ENCODE measurements at regions not wholly inside any gene's neighbourhood (a gene's known extent, or its start where the extent isn't known, plus 50 kb on each side); places are given as distances from the start of the nearest gene placed in this dataset.

- no peak for DNase-seq
- Histone ChIP-seq H3K4me3 (no peak overlapping the region), H3K9ac (ENCODE audit: insufficient read depth in 1 of 2, low read length in 2 of 2) (no peak overlapping the region), H3K27me3 (ENCODE audit: control insufficient read depth in 3 of 3, insufficient read depth in 3 of 3, low read length in 2 of 3) (no peaks in the 10 kb centered on the region), H3K4me1 (ENCODE audit: control insufficient read depth in 5 of 5, insufficient read depth in 5 of 5, low read length in 5 of 5) (no peaks in the 10 kb centered on the region), H3K9me3 (ENCODE audit: control insufficient read depth in 4 of 4, insufficient read depth in 3 of 4, low read length in 3 of 4) (peaks cover 0 to 2% (median 0%) of the 10 kb centered on the region in 4 donors), H3K36me3 (ENCODE audit: control insufficient read depth in 4 of 4, insufficient read depth in 4 of 4, low read length in 4 of 4) (no peaks in the 10 kb centered on the region), H3K27ac (ENCODE audit: low read depth in 1 of 2, low read length in 1 of 2) (no peak overlapping the region)
- TF ChIP-seq CTCF (IDR thresholded peaks at IDR 0.05; ENCODE audit: control extremely low read depth, extremely low read depth) = no peak
- no peak for ATAC-seq (ENCODE audit: insufficient read depth, low FRiP score)
- WGBS, 2 donors = 40 to 75% methylated on average over 2 of the region's 2 CpGs
These were observed 171.8 kb downstream of the IGLL1 start for GRCh38 chr22:23408321-23408720.

GRCh38 chr22:23405366-23405851 is 174.7 kb downstream of the IGLL1 start:
- H3K9ac ChIP-seq (ENCODE audit: insufficient read depth in 1 of 2, low read length in 2 of 2) = no peak overlapping the region
- H3K36me3 ChIP-seq (ENCODE audit: control insufficient read depth in 4 of 4, insufficient read depth in 4 of 4, low read length in 4 of 4) = no peaks in the 10 kb centered on the region
- H3K27ac ChIP-seq (ENCODE audit: low read depth in 1 of 2, low read length in 1 of 2) = no peak overlapping the region
- DNase-seq (no peak), ATAC-seq (ENCODE audit: insufficient read depth, low FRiP score) (no peak)
- H3K27me3 ChIP-seq (ENCODE audit: control insufficient read depth in 3 of 3, insufficient read depth in 3 of 3, low read length in 2 of 3) = no peaks in the 10 kb centered on the region
- no peaks in the 10 kb centered on the region for H3K4me1 ChIP-seq (ENCODE audit: control insufficient read depth in 5 of 5, insufficient read depth in 5 of 5, low read length in 5 of 5)
- H3K4me3 ChIP-seq = no peak overlapping the region
- peaks cover 0 to 2% (median 0%) of the 10 kb centered on the region in 4 donors for H3K9me3 ChIP-seq (ENCODE audit: control insufficient read depth in 4 of 4, insufficient read depth in 3 of 4, low read length in 3 of 4)
- TF ChIP-seq CTCF (IDR thresholded peaks at IDR 0.05; ENCODE audit: control extremely low read depth, extremely low read depth) = no peak
- WGBS, 2 donors = 67 to 75% methylated on average over 16 of the region's 16 CpGs

- ATAC-seq (ENCODE audit: insufficient read depth, low FRiP score) (no peak), DNase-seq (peak; percentile 81 to 91 (median 87))
- Histone ChIP-seq H3K9me3 (ENCODE audit: control insufficient read depth in 4 of 4, insufficient read depth in 3 of 4, low read length in 3 of 4) (peaks cover 0 to 2% (median 0%) of the 10 kb centered on the region in 4 donors), H3K27ac (ENCODE audit: low read depth in 1 of 2, low read length in 1 of 2) (no peak overlapping the region), H3K4me3 (no peak overlapping the region), H3K27me3 (ENCODE audit: control insufficient read depth in 3 of 3, insufficient read depth in 3 of 3, low read length in 2 of 3) (no peaks in the 10 kb centered on the region), H3K9ac (ENCODE audit: insufficient read depth in 1 of 2, low read length in 2 of 2) (no peak overlapping the region), H3K4me1 (ENCODE audit: control insufficient read depth in 5 of 5, insufficient read depth in 5 of 5, low read length in 5 of 5) (no peaks in the 10 kb centered on the region), H3K36me3 (ENCODE audit: control insufficient read depth in 4 of 4, insufficient read depth in 4 of 4, low read length in 4 of 4) (no peaks in the 10 kb centered on the region)
- TF ChIP-seq CTCF (IDR thresholded peaks at IDR 0.05; ENCODE audit: control extremely low read depth, extremely low read depth) = no peak
- WGBS, 2 donors = 46 to 69% methylated on average over 11 of the region's 11 CpGs
These were observed 175.3 kb downstream of the IGLL1 start for GRCh38 chr22:23404689-23405365.

Measured in lung (tissue), 11 donors.